Stimulated activated CD8-positive, alpha-beta memory T cell treated with anti-CD3 and anti-CD28 coated beads, Interleukin-7, amount 100 ng/mL, for 24 hours (primary cell): ENCODE measurements at regions not wholly inside any gene's neighbourhood (a gene's known extent, or its start where the extent isn't known, plus 50 kb on each side); places are given as distances from the start of the nearest gene placed in this dataset.
"Not testable (repeated sequence)": the region's sequence is repeated elsewhere in the genome, so short reads cannot be mapped to it uniquely, and the experiment has no call there.

ENCODE experiments used
- DNase-seq: peaks from one replicate; pipeline ENCODE4 v3.0.0-alpha.2; 2020; ENCODE audit warnings: low read depth

DNA sequence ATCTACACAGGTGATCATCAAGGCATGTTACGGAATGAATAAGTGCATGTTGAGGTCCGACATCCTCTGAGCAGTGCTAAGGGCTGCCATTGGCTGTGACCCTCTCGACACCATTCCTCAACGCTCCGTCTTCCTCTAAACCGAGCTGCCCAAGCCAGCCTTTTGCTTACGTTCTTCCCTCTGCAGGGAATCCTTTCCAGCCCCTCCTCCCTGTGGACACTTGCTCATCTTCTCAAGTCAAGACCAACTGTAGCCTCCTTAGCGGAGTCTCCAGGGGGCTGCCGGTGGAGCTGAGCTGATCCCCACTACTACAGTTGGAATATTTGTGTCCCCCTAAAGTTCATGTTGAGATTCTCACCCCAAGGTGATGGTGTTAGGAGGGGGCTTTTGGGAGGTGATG lies 781.0 kb downstream of the TBC1D22A start:
- DNase-seq = no peak

GRCh38 chr22:47540011-47540410 lies 777.6 kb downstream of the TBC1D22A start:
- no peak for DNase-seq

- DNase-seq = no peak
Observed at GRCh38 chr22:47539374-47539773, 776.9 kb downstream of the TBC1D22A start.

- no peak for DNase-seq
Observed at GRCh38 chr22:47535681-47536080, 773.2 kb downstream of the TBC1D22A start.

GRCh38 chr22:47534804-47535410 lies 772.5 kb downstream of the TBC1D22A start:
- no peak for DNase-seq

GRCh38 chr22:47533961-47534803 lies 771.7 kb downstream of the TBC1D22A start:
- DNase-seq = no peak

GRCh38 chr22:47517062-47517461 lies 754.6 kb downstream of the TBC1D22A start:
- no peak for DNase-seq

DNA sequence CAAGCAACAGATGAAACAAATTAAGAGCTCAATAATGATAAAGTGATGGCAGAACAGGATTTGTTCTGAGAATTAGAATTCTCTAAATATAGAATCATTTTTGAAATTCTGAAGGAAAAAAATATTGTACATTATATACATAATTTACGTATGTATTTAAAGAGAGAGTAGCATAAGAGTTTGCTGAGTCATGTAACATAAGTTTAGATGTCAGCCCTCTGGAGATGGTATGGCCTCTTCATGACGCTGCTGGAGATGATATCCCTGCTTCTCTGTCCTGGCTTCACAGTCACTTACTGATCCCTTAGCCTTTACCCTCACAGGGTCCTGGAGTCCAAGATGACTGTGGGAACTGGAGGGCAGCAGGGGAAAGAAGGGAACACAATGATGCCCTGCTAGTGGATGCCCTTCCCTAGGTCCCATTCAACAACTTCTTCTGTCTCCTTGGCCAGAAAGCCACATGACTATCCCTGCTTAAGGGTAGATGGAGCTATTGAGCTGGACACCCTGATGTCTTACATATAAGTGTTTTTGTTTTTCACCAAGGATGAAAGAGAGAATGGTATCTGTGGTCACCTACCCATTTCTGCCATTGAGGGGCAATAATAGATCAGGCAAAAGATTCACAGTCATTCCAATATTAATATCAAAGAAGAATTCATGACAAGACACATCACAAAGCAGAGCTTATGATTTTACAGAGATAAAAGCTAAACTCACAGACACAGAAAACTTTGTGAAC lies 753.1 kb downstream of the TBC1D22A start:
- no peak for DNase-seq

DNA sequence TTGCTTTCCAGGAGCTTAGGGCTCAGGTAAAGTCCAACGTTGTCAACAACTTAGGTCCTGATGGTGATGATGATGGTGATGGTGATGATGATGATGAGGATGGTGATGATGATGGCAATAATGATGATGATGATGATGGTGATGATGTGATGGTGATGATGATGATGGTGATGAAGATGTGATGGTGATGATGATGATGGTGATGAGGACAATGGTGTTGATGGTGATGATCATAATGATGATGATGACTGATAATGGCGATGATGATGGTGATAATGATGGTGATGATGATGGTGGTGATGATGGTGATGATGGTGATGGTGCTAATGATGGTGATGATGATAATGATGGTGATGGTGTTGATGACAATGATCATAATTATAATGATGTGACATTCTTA lies 750.2 kb downstream of the TBC1D22A start:
- DNase-seq = no peak

- DNase-seq = no peak
Observed at GRCh38 chr22:47504962-47505361, 742.5 kb downstream of the TBC1D22A start.

DNA sequence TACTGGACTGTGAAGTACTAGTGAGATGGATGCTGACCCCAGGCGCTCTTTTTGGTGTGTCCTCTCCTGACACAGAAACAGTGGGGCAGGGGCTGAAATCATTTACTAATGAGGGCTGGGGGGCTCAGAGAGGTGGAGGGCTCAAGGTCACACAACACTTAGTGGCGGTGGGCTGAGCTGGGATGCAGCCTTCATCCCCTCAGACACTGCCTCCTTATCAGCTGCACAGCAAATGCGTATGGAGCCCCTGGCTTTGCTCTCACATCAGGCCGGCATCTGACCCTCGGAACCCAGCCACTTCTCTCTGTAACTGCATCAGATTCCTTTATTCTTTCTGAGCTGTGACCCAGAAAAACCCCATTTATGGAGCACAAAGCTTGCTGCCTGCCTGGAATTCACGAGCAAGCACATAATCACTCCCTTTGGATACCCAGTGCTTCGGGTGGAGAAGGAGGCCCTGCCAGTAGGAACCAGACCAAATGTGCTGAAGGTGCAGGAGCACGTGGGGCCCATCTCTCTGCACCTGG lies 736.6 kb downstream of the TBC1D22A start:
- no peak for DNase-seq

GRCh38 chr22:47497666-47498065 lies 735.2 kb downstream of the TBC1D22A start:
- no peak for DNase-seq

- no peak for DNase-seq
Observed at GRCh38 chr22:47495110-47495509, 732.7 kb downstream of the TBC1D22A start.

GRCh38 chr22:47488131-47488530 lies 725.7 kb downstream of the TBC1D22A start:
- DNase-seq = not testable (repeated sequence)

GRCh38 chr22:47486569-47487312 lies 724.3 kb downstream of the TBC1D22A start:
- no peak for DNase-seq

GRCh38 chr22:47484960-47485569 lies 722.6 kb downstream of the TBC1D22A start:
- DNase-seq = no peak

DNA sequence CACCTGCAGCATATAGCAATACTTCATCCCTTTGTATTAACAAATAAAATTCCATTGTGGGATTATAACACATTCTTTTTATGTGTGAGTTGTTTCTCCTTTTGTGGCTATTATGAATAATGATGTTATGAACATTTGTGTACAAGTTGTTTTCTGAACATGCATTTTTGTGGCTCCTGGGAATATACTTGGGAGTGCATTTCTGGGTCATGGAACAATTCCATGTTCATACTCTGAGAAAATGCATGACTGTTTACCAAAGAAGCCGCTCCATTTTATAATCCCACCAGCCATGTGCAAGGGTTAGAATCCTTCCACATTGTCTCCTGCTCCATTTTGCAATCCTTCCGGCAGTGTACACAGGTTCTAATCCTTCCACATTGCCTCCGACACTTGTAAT lies 713.8 kb downstream of the TBC1D22A start:
- no peak for DNase-seq

DNA sequence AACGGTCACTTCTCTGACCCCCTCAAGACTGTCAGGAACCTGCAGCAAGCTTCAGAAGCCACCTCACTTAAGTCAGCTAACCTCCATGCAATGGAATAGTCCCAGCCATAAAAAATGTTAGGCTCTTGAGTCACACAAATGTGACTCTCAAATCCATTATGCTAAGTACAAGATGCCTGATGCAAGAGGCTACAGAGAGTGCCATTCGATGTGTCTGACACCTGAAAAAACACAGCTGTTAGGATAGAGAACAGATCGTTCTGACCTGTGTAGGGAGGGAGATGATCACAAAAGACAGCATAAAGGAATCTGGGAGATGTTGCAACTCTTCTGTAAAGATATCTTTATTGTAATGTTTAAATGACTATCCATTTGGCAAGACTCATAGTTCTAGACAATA lies 712.4 kb downstream of the TBC1D22A start:
- DNase-seq = no peak

- no peak for DNase-seq
Observed at GRCh38 chr22:47474464-47474863, 712.0 kb downstream of the TBC1D22A start.

DNA sequence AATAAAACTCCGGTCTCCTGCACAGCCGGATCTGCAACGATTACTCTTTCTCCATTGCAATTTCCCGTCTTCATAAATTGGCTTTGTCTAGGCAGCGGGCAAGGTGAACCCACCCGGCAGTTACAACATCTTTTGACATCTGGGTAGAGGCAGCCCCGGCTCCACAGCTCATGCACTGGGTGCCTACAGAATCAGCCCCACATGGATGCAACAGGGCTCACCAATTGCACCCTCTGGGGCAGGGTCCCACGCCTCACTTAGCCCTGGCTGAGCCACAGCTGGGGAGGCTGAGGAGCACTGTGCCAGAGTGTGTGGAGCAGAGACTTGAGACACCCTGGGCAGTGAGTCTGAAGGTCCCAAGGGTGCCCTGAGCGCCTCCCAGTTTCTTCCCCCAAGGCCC lies 710.2 kb downstream of the TBC1D22A start:
- no peak for DNase-seq

GRCh38 chr22:47471406-47471805 lies 709.0 kb downstream of the TBC1D22A start:
- DNase-seq = no peak

GRCh38 chr22:47465809-47466208 lies 703.4 kb downstream of the TBC1D22A start:
- DNase-seq = no peak
